ENCODE measurements at regions not wholly inside any gene's neighbourhood (a gene's known extent, or its start where the extent isn't known, plus 50 kb on each side); places are given as distances from the start of the nearest gene placed in this dataset.

- no peak for DNase-seq
These were observed 98.2 kb upstream of the PRR16 start for GRCh38 chr5:120365656-120366446.

GRCh38 chr5:120367896-120368634 is 96.0 kb upstream of the PRR16 start:
- no peak for DNase-seq

GRCh38 chr5:120368923-120369715 is 95.0 kb upstream of the PRR16 start:
- no peak for DNase-seq

GRCh38 chr5:120372899-120373298 is 91.2 kb upstream of the PRR16 start:
- DNase-seq, result no peak

DNA sequence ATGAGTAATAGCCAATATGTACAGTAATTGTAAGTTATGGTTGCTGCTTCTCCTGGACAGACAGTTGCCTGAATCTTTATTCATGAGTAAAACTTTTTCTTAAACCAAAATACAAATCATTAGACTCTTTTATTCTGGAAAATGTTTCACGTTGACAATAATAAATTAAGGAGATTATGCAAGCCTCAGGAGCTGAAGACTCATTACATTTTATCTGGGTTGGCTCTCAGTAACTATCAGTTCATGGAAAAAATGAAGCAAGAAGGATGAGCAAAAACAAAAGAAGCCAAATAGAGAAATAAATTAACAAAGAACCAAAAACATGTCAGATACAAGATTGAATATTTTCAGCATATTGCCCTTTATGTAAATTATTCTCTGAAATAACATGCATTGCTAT is 88.9 kb upstream of the PRR16 start:
- DNase-seq, result no peak

GRCh38 chr5:120380644-120381043 is 83.5 kb upstream of the PRR16 start:
- DNase-seq, result no peak

- no peak for DNase-seq
These were observed 81.3 kb upstream of the PRR16 start for GRCh38 chr5:120382833-120383232.

- no peak for DNase-seq
These were observed 77.1 kb upstream of the PRR16 start for GRCh38 chr5:120386981-120387380.

GRCh38 chr5:120388016-120388781 is 75.9 kb upstream of the PRR16 start:
- DNase-seq, result no peak

GRCh38 chr5:120394259-120394658 is 69.8 kb upstream of the PRR16 start:
- DNase-seq, result no peak

DNA sequence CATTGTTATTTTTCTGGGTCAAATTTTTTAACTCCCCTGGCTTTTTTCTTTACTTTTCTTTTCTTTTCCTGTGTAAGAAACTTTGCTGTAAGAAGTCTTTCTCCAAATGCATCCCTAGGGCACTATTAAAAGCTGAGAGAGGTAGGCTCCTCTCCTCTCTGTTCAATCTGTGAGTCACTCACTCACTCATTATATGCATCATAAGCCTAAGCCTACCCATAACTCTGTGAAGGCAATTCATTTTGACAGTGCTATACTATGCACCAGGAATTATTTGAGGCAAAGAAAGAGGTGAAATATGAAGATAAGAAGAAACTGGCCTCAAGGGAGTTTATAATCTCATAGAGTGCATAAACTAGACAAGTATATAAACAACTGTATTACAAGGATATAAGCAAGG is 67.9 kb upstream of the PRR16 start:
- DNase-seq, result no peak

DNA sequence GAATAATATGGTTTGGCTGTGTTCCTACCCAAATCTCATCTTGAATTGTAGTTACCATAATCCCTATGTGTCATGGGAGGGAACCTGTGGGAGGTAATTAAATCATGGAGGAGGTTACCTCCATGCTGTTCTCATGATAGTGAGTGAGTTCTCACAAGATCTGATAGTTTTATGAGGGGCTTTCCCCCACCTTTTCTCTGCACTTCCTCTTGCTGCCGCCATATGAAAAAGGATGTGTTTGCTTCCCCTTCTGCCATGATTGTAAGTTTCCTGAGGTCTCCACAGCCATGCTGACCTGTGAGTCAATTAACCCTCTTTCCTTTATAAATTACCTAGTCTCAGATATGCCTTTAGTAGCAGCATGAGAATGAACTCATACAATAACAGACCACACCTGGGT is 63.7 kb upstream of the PRR16 start:
- no peak for DNase-seq

DNA sequence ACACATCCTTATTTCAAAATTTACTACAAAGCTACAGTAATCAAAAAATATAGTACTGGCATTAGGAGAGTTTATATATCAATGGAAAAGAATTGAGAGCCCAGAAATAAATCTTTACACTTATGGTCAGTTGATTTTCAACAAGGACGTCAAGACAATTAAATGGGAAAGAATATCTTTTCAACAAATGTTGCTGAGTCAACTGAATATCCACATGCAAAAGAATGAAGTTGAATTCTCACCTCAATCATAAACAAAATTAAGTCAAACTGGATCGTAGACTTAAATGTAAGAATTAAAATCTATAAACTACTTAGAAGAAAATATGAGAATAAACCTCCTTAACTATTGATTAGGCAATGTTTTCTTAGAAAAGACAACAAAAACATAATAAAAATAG is 61.5 kb upstream of the PRR16 start:
- DNase-seq, result no peak

GRCh38 chr5:120405286-120405864 is 58.7 kb upstream of the PRR16 start:
- DNase-seq, result no peak

DNA sequence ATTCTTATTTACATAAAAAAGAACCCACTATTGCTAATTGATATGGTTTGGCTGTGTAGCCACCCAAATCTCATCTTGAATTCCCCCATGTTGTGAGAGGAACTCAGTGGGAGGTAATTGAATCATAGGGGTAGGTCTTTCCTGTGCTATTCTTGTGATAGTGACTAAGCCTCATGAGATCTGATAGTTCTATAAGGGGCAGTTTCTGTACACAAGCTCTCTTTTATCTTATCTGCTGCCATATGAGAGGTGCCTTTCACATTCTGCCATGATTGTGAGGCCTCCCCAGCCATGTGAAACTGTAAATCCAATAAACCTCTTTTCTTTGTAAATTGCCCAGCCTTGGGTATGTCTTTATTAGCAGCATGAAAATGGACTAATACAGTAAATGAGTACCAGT is 58.2 kb upstream of the PRR16 start:
- DNase-seq, result no peak

- no peak for DNase-seq
These were observed 50.4 kb upstream of the PRR16 start for GRCh38 chr5:120413686-120414085.
